ENCODE measurements at regions not wholly inside any gene's neighbourhood (a gene's known extent, or its start where the extent isn't known, plus 50 kb on each side); places are given as distances from the start of the nearest gene placed in this dataset.

DNA sequence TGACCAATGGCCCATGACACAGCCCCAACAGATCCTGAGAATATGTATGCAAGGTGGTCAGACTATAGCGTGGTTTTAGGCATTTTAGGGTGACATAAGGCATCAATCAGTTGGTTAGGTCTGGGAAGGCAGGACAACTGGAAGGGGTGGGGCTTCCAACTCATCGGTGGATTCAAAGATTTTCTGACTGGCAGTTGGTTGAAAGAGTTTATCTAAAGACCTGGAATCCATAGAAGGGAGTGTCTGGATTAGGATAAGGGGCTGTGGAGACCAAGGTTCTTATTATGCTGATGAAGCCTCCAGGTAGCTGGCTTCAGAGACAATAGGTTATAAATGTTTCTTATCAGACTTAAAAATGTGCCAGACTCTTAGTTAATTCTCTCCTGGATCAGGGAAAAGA, 60.3 kb upstream of the CFAP46 start:
- no peak overlapping the region for H3K27ac ChIP-seq (ENCODE audit: low read depth in 1 of 2, low read length in 2 of 2)
- no peak overlapping the region for H3K4me3 ChIP-seq (ENCODE audit: low read depth in 1 of 3, low read length in 3 of 3)
- no peak for DNase-seq (ENCODE audit: low spot score)
- TF ChIP-seq NR2F2 (IDR thresholded peaks at IDR 0.05) = no peak
- TF ChIP-seq RAD21 (IDR thresholded peaks at IDR 0.05) = no peak
- TF ChIP-seq MAX (IDR thresholded peaks at IDR 0.05) = no peak
- no peak for TF ChIP-seq TAF1 (conservative IDR thresholded peaks at IDR 0.05)
- TF ChIP-seq EGR1 (IDR thresholded peaks at IDR 0.05; ENCODE audit: low read depth in 2 of 2) = no peak
- no peak for TF ChIP-seq CTCF (IDR thresholded peaks at IDR 0.05; ENCODE audit: low read depth, low read length, missing input control)
- TF ChIP-seq FOXA1 (IDR thresholded peaks at IDR 0.05) = no peak
- TF ChIP-seq GABPA (IDR thresholded peaks at IDR 0.05 in 1 of 2, conservative IDR thresholded peaks at IDR 0.05 in 1 of 2) = no peak
- TF ChIP-seq RXRA (IDR thresholded peaks at IDR 0.05) = no peak
- TF ChIP-seq HNF4G (IDR thresholded peaks at IDR 0.05) = no peak
- TF ChIP-seq ZBTB33 (IDR thresholded peaks at IDR 0.05) = no peak
- TF ChIP-seq JUND (IDR thresholded peaks at IDR 0.05) = no peak
- TF ChIP-seq SP1 (IDR thresholded peaks at IDR 0.05) = no peak
- TF ChIP-seq, protein P1, sequence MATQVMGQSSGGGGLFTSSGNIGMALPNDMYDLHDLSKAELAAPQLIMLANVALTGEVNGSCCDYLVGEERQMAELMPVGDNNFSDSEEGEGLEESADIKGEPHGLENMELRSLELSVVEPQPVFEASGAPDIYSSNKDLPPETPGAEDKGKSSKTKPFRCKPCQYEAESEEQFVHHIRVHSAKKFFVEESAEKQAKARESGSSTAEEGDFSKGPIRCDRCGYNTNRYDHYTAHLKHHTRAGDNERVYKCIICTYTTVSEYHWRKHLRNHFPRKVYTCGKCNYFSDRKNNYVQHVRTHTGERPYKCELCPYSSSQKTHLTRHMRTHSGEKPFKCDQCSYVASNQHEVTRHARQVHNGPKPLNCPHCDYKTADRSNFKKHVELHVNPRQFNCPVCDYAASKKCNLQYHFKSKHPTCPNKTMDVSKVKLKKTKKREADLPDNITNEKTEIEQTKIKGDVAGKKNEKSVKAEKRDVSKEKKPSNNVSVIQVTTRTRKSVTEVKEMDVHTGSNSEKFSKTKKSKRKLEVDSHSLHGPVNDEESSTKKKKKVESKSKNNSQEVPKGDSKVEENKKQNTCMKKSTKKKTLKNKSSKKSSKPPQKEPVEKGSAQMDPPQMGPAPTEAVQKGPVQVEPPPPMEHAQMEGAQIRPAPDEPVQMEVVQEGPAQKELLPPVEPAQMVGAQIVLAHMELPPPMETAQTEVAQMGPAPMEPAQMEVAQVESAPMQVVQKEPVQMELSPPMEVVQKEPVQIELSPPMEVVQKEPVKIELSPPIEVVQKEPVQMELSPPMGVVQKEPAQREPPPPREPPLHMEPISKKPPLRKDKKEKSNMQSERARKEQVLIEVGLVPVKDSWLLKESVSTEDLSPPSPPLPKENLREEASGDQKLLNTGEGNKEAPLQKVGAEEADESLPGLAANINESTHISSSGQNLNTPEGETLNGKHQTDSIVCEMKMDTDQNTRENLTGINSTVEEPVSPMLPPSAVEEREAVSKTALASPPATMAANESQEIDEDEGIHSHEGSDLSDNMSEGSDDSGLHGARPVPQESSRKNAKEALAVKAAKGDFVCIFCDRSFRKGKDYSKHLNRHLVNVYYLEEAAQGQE (IDR thresholded peaks at IDR 0.05) = no peak
- no peaks in the 10 kb centered on the region for H3K36me3 ChIP-seq (ENCODE audit: control insufficient read depth in 4 of 4, insufficient read depth in 3 of 4, low read depth in 1 of 4, low read length in 3 of 4)
- H3K9ac ChIP-seq (ENCODE audit: low read depth in 1 of 2, low read length in 2 of 2) = no peak overlapping the region
- no peaks in the 10 kb centered on the region for H3K27me3 ChIP-seq (ENCODE audit: control insufficient read depth in 4 of 4, insufficient read depth in 4 of 4, low read length in 3 of 4)
- H3K9me3 ChIP-seq (ENCODE audit: control insufficient read depth in 4 of 4, low read length in 3 of 4) = no peaks in the 10 kb centered on the region
- 50% methylated on average over 2 of the region's 2 CpGs for WGBS
- H3K4me1 ChIP-seq (ENCODE audit: control insufficient read depth in 4 of 4, insufficient read depth in 4 of 4, low read length in 3 of 4) = no peaks in the 10 kb centered on the region

- no peaks in the 10 kb centered on the region for H3K36me3 ChIP-seq (ENCODE audit: control insufficient read depth in 4 of 4, insufficient read depth in 3 of 4, low read depth in 1 of 4, low read length in 3 of 4)
- no peak overlapping the region for H3K9ac ChIP-seq (ENCODE audit: low read depth in 1 of 2, low read length in 2 of 2)
- no peak for DNase-seq (ENCODE audit: low spot score)
- H3K27me3 ChIP-seq (ENCODE audit: control insufficient read depth in 4 of 4, insufficient read depth in 4 of 4, low read length in 3 of 4) = no peaks in the 10 kb centered on the region
- TF ChIP-seq ATF3 (IDR thresholded peaks at IDR 0.05) = no peak
- TF ChIP-seq EGR1 (IDR thresholded peaks at IDR 0.05; ENCODE audit: low read depth in 2 of 2) = no peak
- TF ChIP-seq CTCF (IDR thresholded peaks at IDR 0.05; ENCODE audit: low read depth, low read length, missing input control) = no peak
- TF ChIP-seq, protein P1 (IDR thresholded peaks at IDR 0.05) = no peak
- no peak for TF ChIP-seq RAD21 (IDR thresholded peaks at IDR 0.05)
- no peak for TF ChIP-seq YY1 (IDR thresholded peaks at IDR 0.05)
- TF ChIP-seq HNF4G (IDR thresholded peaks at IDR 0.05) = no peak
- TF ChIP-seq TAF1 (conservative IDR thresholded peaks at IDR 0.05) = no peak
- no peak for TF ChIP-seq NR2F2 (IDR thresholded peaks at IDR 0.05)
- WGBS = 83% methylated on average over 12 of the region's 12 CpGs
- H3K4me3 ChIP-seq (ENCODE audit: low read depth in 1 of 3, low read length in 3 of 3) = no peak overlapping the region
- H3K27ac ChIP-seq (ENCODE audit: low read depth in 1 of 2, low read length in 2 of 2) = no peak overlapping the region
- H3K9me3 ChIP-seq (ENCODE audit: control insufficient read depth in 4 of 4, low read length in 3 of 4) = no peaks in the 10 kb centered on the region
- no peaks in the 10 kb centered on the region for H3K4me1 ChIP-seq (ENCODE audit: control insufficient read depth in 4 of 4, insufficient read depth in 4 of 4, low read length in 3 of 4)
Measured at GRCh38 chr10:133001114-133001513, 58.7 kb upstream of the CFAP46 start.
